SK-N-SH treated with all-trans-retinoic acid at 6 μM for 48 hours (cell line): ENCODE measurements at regions not wholly inside any gene's neighbourhood (a gene's known extent, or its start where the extent isn't known, plus 50 kb on each side); places are given as distances from the start of the nearest gene placed in this dataset.
"Not testable (repeated sequence)": the region's sequence is repeated elsewhere in the genome, so short reads cannot be mapped to it uniquely, and the experiment has no call there.

Experiments used
- GLIS3 ChIP-seq: fragments of 250-450 bp; sonication (Bioruptor Pico); IDR thresholded peaks from 2 replicates; pipeline ENCODE4 v1.5.0; 2020; ENCODE audit warnings: mild to moderate bottlenecking, moderate library complexity
- ISL1 ChIP-seq: fragments of 250-450 bp; sonication (Bioruptor Pico); IDR thresholded peaks from 2 replicates; pipeline ENCODE4 v2.1.2; 2022; ENCODE audit warnings: mild to moderate bottlenecking, moderate library complexity
- RARB ChIP-seq: fragments of 250-450 bp; sonication (Bioruptor Pico); IDR thresholded peaks from 2 replicates; pipeline ENCODE4 v1.8.0; 2021; ENCODE audit warnings: mild to moderate bottlenecking, moderate library complexity
- TOX ChIP-seq: fragments of 250-450 bp; sonication (Bioruptor Pico); IDR thresholded peaks from 2 replicates; pipeline ENCODE4 v1.8.0; 2021; ENCODE audit warnings: mild to moderate bottlenecking, moderate library complexity, borderline replicate concordance
- ZNF565 ChIP-seq: fragments of 450-650 bp; formaldehyde crosslinking; conservative IDR thresholded peaks from 2 replicates; pipeline ENCODE4 v1.5.0; 2020; ENCODE audit warnings: low read depth, mild to moderate bottlenecking, moderate library complexity
- ZNF70 ChIP-seq: fragments of 450-650 bp; formaldehyde crosslinking; IDR thresholded peaks from 2 replicates; pipeline ENCODE4 v1.5.0; 2020; ENCODE audit warnings: mild to moderate bottlenecking, moderate library complexity
- TF ChIP-seq, protein P1 (sequence below): fragments of 250-450 bp; sonication (Bioruptor Pico); IDR thresholded peaks from 2 replicates; pipeline ENCODE4 v1.5.1; 2020; ENCODE audit warnings: low read depth, mild to moderate bottlenecking, moderate library complexity

DNA sequence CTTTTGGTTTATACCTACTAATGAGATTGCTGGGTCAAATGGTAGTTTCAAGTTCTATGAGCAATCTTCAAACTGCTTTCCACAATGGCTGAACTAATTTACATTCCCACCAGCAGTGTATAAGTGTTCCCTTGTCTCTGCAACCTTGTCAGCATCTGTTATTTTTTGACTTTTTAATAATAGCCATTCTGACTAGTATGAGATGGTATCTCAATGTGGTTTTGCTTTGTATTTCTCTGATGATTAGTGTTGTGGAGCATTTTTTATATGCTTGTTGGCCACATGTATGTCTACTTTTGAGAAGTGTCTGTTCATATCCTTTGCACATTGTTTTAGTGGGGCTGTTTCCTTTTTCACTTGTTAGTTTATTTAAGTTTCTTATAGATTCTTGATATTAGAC lies 449.3 kb upstream of the ATP11B start:
- TF ChIP-seq, protein P1, sequence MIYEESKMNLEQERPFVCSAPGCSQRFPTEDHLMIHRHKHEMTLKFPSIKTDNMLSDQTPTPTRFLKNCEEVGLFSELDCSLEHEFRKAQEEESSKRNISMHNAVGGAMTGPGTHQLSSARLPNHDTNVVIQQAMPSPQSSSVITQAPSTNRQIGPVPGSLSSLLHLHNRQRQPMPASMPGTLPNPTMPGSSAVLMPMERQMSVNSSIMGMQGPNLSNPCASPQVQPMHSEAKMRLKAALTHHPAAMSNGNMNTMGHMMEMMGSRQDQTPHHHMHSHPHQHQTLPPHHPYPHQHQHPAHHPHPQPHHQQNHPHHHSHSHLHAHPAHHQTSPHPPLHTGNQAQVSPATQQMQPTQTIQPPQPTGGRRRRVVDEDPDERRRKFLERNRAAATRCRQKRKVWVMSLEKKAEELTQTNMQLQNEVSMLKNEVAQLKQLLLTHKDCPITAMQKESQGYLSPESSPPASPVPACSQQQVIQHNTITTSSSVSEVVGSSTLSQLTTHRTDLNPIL = not testable (repeated sequence)
- TF ChIP-seq ZNF70; TOX (CRISPR knock-in tag); GLIS3 (CRISPR knock-in tag); ISL1 (CRISPR knock-in tag); ZNF565 (CRISPR knock-in tag); RARB (CRISPR knock-in tag): not testable (repeated sequence)
